IMR-90 (cell line): ENCODE measurements at regions not wholly inside any gene's neighbourhood (a gene's known extent, or its start where the extent isn't known, plus 50 kb on each side); places are given as distances from the start of the nearest gene placed in this dataset.

Experiments used
- ATAC-seq: fragments of 200-7000 bp; cut with Tn5 transposase; 2 replicates; pipeline ENCODE4 v1.9.1; 2020; ENCODE audit warnings: low read depth, mild to moderate bottlenecking, moderate library complexity
- BruUV-seq: library from RNA; stranded (reverse); fragments of 400-500 nt; replicated peaks from 2 replicates; lab custom pipeline; 2021; lab: Mats Ljungman, UMichigan
- CTCF ChIA-PET: fragments of 300-600 bp; formaldehyde crosslinking; extraction: SDS; loops from one replicate; lab custom pipeline; 2021; ENCODE audit warnings: antibody characterized with exemption; lab: Yijun Ruan, JAX
- POLR2A ChIA-PET: fragments of 300-600 bp; sonication (Branson Sonifier 250); formaldehyde crosslinking; loops from one replicate; lab custom pipeline; 2022; ENCODE audit warnings: antibody characterized with exemption; ENCODE audit not compliant: unreplicated experiment; lab: Charles Lee
- DNase-seq: peaks from one replicate; pipeline ENCODE4 v3.0.0; 2013
- H2AFZ ChIP-seq: replicated peaks from 2 replicates; pipeline ENCODE3; 2013; ENCODE audit warnings: low read length, mild to moderate bottlenecking; ENCODE audit not compliant: poor library complexity
- H2AK5ac ChIP-seq: 2 replicates; pipeline ENCODE4 v1.6.1; 2013; ENCODE audit warnings: low read depth, low read length, inconsistent platforms
- H2AK9ac ChIP-seq: replicated peaks from 2 replicates; pipeline ENCODE3; 2013; ENCODE audit warnings: mild to moderate bottlenecking, low read depth, low read length, moderate library complexity; ENCODE audit not compliant: poor library complexity
- H2BK120ac ChIP-seq: 2 replicates; pipeline ENCODE4 v1.6.1; 2013; ENCODE audit warnings: low read depth, low read length, inconsistent platforms
- H2BK15ac ChIP-seq: 3 replicates; pipeline ENCODE4 v1.6.1; 2013; ENCODE audit warnings: low read depth, low read length, inconsistent platforms
- H2BK20ac ChIP-seq: 2 replicates; pipeline ENCODE4 v1.6.1; 2013; ENCODE audit warnings: low read depth, mild to moderate bottlenecking, inconsistent platforms, low read length, moderate library complexity
- H2BK5ac ChIP-seq: 2 replicates; pipeline ENCODE4 v1.6.1; 2013; ENCODE audit warnings: mild to moderate bottlenecking, low read depth, low read length, inconsistent platforms; ENCODE audit not compliant: poor library complexity, severe bottlenecking
- H3K14ac ChIP-seq: replicated peaks from 2 replicates; pipeline ENCODE4 v1.6.1; 2013; ENCODE audit warnings: low read depth, low read length, inconsistent platforms
- H3K18ac ChIP-seq: 2 replicates; pipeline ENCODE4 v1.6.1; 2013; ENCODE audit warnings: low read depth, low read length, control low read depth
- H3K23ac ChIP-seq: 2 replicates; pipeline ENCODE4 v1.6.1; 2013; ENCODE audit warnings: low read depth, low read length, inconsistent platforms
- H3K27ac ChIP-seq: 2 replicates; pipeline ENCODE4 v1.5.1; 2013; ENCODE audit warnings: mild to moderate bottlenecking, control low read depth, low read length; ENCODE audit not compliant: insufficient read depth
- H3K27me3 ChIP-seq: 2 replicates; pipeline ENCODE4 v1.6.1; 2013; ENCODE audit warnings: low read length; ENCODE audit not compliant: control insufficient read depth, insufficient read depth
- H3K36me3 ChIP-seq: 2 replicates; pipeline ENCODE4 v1.6.1; 2013; ENCODE audit warnings: low read length, mixed read lengths; ENCODE audit not compliant: control insufficient read depth, insufficient read depth
- H3K4ac ChIP-seq: 2 replicates; pipeline ENCODE4 v1.6.1; 2013; ENCODE audit warnings: low read depth, low read length, inconsistent platforms
- H3K4me1 ChIP-seq: 2 replicates; pipeline ENCODE4 v1.6.1; 2013; ENCODE audit warnings: low read length, mixed read lengths; ENCODE audit not compliant: control insufficient read depth, insufficient read depth
- H3K4me2 ChIP-seq: 2 replicates; pipeline ENCODE4 v1.6.1; 2013; ENCODE audit warnings: low read depth, mild to moderate bottlenecking, control low read depth, low read length, moderate library complexity
- H3K4me3 ChIP-seq: 2 replicates; pipeline ENCODE4 v1.5.1; 2013; ENCODE audit warnings: low read depth, mild to moderate bottlenecking, control low read depth, low read length, moderate library complexity; ENCODE audit not compliant: insufficient read depth
- H3K56ac ChIP-seq: 2 replicates; pipeline ENCODE4 v1.6.1; 2013; ENCODE audit warnings: low read length, inconsistent platforms; ENCODE audit not compliant: insufficient read depth; ENCODE audit errors: extremely low read depth
- H3K79me1 ChIP-seq, 2 experiments: 2 replicates each; pipeline ENCODE4 v1.6.1; 2013; ENCODE audit warnings: low read length in 2 of 2, inconsistent platforms in 1 of 2, low read depth in 1 of 2
- H3K9ac ChIP-seq: 2 replicates; pipeline ENCODE4 v1.6.1; 2013; ENCODE audit warnings: low read depth, low read length, control low read depth
- H3K9me1 ChIP-seq: 2 replicates; pipeline ENCODE4 v1.6.1; 2013; ENCODE audit warnings: low read length, inconsistent platforms; ENCODE audit not compliant: insufficient read depth
- H3K9me3 ChIP-seq: 2 replicates; pipeline ENCODE4 v1.6.1; 2013; ENCODE audit warnings: low read length; ENCODE audit not compliant: control insufficient read depth, insufficient read depth
- H4K20me1 ChIP-seq: 2 replicates; pipeline ENCODE4 v1.6.1; 2013; ENCODE audit warnings: low read length, inconsistent platforms; ENCODE audit not compliant: insufficient read depth
- H4K5ac ChIP-seq: 2 replicates; pipeline ENCODE4 v1.6.1; 2013; ENCODE audit warnings: mild to moderate bottlenecking, low read depth, low read length, control low read depth
- H4K8ac ChIP-seq, 2 experiments: 2 replicates each; pipeline ENCODE4 v1.6.1; 2013; ENCODE audit warnings: low read depth in 2 of 2, low read length in 2 of 2, control low read depth in 1 of 2, inconsistent platforms in 1 of 2
- H4K91ac ChIP-seq: 2 replicates; pipeline ENCODE4 v1.6.1; 2013; ENCODE audit warnings: low read depth, low read length, inconsistent platforms; ENCODE audit not compliant: insufficient read depth
- MAZ ChIP-seq: IDR thresholded peaks from 2 replicates; pipeline ENCODE4 v1.6.1; 2012; ENCODE audit warnings: low read depth, mild to moderate bottlenecking, low read length, improper control_type of control experiment, moderate library complexity, borderline replicate concordance
- RCOR1 ChIP-seq: IDR thresholded peaks from 2 replicates; pipeline ENCODE4 v1.6.1; 2012; ENCODE audit warnings: mild to moderate bottlenecking, low read length, improper control_type of control experiment; ENCODE audit not compliant: insufficient replicate concordance
- WGBS, 2 experiments: methylation state at CpG; one replicate each; pipeline versions ENCODE4 v1.1.5 to v1.1.7; 2013; ENCODE audit warnings: missing lambda C conversion rate in 2 of 2; ENCODE audit not compliant: insufficient read length in 1 of 2; ENCODE audit errors: extremely low coverage in 2 of 2; 5-methylcytosine and 5-hydroxymethylcytosine counted together
- dilution Hi-C: fragments of 300-500 bp; cut with HindIII; formaldehyde crosslinking; loops from one replicate; pipeline ENCODE4 v1.14.3; 2018; ENCODE audit warnings: low sequenced_read_pairs; ENCODE audit not compliant: unreplicated experiment
- in situ Hi-C: fragments of 300-500 bp; cut with MboI; formaldehyde crosslinking; loops from 3 replicates; pipeline ENCODE4 v1.14.3; 2019; ENCODE audit warnings: low sequenced_read_pairs, inconsistent platforms, mixed read lengths
- intact Hi-C: fragments of 100-400 bp; cut with micrococcal nuclease; formaldehyde crosslinking; loops from 2 replicates; pipeline ENCODE4 v1.10.0; 2022
- TF ChIP-seq, protein P1 (sequence below): fragments of 150-350 bp; IDR thresholded peaks from 2 replicates; pipeline ENCODE4 v1.6.1; 2016; ENCODE audit warnings: low read depth, mild to moderate bottlenecking, low read length, moderate library complexity, borderline replicate concordance

DNA sequence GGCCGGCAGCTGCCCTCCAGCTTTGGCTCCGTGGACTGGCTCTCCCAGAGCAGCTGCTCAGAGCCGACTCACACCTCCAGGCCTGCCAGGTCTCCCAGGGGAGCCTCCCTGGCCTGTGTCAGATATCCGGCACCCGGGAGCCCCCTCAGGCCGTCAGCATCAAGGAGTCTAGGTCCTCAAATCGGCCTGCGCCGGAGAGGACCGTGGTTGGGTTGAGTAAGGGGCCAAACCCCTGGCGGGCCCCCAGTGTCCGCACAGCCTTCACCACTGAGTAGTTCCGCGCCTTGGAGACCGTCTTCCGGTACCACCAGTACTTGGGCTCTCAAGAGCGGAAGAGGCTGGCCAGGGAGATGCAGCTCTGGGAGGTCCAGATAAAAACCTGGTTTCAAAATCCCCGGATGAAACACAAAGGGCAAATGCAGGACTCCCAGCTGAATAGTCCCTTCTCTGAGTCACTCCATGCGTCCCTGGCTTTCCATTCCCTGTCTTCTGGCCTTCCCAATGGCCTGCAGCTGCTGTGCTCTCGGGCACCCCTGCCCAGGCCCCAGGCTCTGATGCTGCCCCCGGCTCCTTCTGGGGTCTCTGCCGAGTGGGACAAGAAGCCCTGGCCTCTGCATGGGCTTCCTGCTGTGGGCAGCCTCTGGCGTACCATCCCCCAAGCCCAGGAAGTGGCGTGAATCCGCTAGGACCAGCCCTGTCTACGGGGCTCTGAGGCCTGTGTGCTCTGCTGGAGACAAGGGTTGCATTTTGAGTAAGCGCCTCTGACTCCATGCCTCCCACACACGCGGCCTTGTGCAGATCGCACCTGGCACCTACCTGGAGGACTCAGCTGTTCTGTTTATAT, 245.1 kb upstream of the ATXN7L3B start:
- Histone ChIP-seq H4K20me1 (no peaks in the 10 kb centered on the region), H2BK15ac (no peak overlapping the region), H3K4me2 (no peak overlapping the region), H4K91ac (no peak overlapping the region), H3K18ac (no peak overlapping the region), H3K79me1 (no peaks in the 10 kb centered on the region), H3K9me1 (no peaks in the 10 kb centered on the region), H4K8ac (no peak overlapping the region), H3K9me3 (peaks cover 8% of the 10 kb centered on the region; the same call in 1 of the 2 replicates), H3K9ac (no peak overlapping the region), H3K23ac (no peak overlapping the region), H2AK5ac (no peak overlapping the region), H3K27ac (no peak overlapping the region), H4K5ac (no peak overlapping the region), H2AK9ac (no peak overlapping the region), H3K36me3 (no peaks in the 10 kb centered on the region), H3K4me3 (no peak overlapping the region), H2BK5ac (no peak overlapping the region), H3K27me3 (no peaks in the 10 kb centered on the region), H3K56ac (no peak overlapping the region), H2BK20ac (no peak overlapping the region), H2BK120ac (no peak overlapping the region), H3K14ac (no peak overlapping the region), H2AFZ (no peak overlapping the region), H3K4ac (no peak overlapping the region), H3K4me1 (no peaks in the 10 kb centered on the region)
- CTCF ChIA-PET = no interaction called here
- dilution Hi-C loops = no loop called here
- DNase-seq (no peak), ATAC-seq (no peak)
- in situ Hi-C loops = no loop called here
- POLR2A ChIA-PET = no interaction called here
- TF ChIP-seq RCOR1 (no peak), MAZ (no peak)
- TF ChIP-seq, protein P1, sequence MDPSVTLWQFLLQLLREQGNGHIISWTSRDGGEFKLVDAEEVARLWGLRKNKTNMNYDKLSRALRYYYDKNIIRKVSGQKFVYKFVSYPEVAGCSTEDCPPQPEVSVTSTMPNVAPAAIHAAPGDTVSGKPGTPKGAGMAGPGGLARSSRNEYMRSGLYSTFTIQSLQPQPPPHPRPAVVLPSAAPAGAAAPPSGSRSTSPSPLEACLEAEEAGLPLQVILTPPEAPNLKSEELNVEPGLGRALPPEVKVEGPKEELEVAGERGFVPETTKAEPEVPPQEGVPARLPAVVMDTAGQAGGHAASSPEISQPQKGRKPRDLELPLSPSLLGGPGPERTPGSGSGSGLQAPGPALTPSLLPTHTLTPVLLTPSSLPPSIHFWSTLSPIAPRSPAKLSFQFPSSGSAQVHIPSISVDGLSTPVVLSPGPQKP = no peak
- WGBS, 2 experiments = 84% methylated on average over 12 of the region's 30 CpGs; no CpG with 5 or more reads in 1 of the 2 experiments
- intact Hi-C loops = no loop called here
- no TSS peak for BruUV-seq
